HepG2 (cell line): ENCODE measurements at regions not wholly inside any gene's neighbourhood (a gene's known extent, or its start where the extent isn't known, plus 50 kb on each side); places are given as distances from the start of the nearest gene placed in this dataset.

Experiments
- ATAC-seq: fragments of 200-7000 bp; cut with Tn5 transposase; 3 replicates; pipeline ENCODE4 v1.9.1; 2020; ENCODE audit warnings: mild to moderate bottlenecking, moderate library complexity
- BruUV-seq: library from RNA; stranded (reverse); fragments of 400-500 nt; replicated peaks from 2 replicates; lab custom pipeline; 2021; lab: Mats Ljungman, UMichigan
- CTCF ChIA-PET: fragments of 300-600 bp; formaldehyde crosslinking; extraction: SDS; loops from one replicate; lab custom pipeline; 2021; ENCODE audit warnings: low total read pairs, inconsistent platforms, low intra/inter-chr PET ratio; lab: Yijun Ruan, JAX
- POLR2A ChIA-PET: fragments of 350-600 bp; sonication (Branson Sonifier 250); formaldehyde crosslinking; loops from one replicate; lab custom pipeline; 2020; ENCODE audit warnings: antibody characterized with exemption, inconsistent platforms; lab: Yijun Ruan, JAX
- DNase-seq: peaks from one replicate; pipeline ENCODE4 v3.0.0-alpha.2; 2015; ENCODE audit warnings: low spot score
- FAIRE-seq: peaks from 3 replicates; lab custom pipeline; 2011; peaks lifted over from hg19 to GRCh38; lab: Jason Lieb, UNC
- H2AFZ ChIP-seq: one replicate; pipeline ENCODE4 v1.6.1; 2011; ENCODE audit warnings: low read length, inconsistent platforms
- H3K27ac ChIP-seq: fragments of 300-600 bp; 3 replicates; pipeline ENCODE4 v1.8.0; 2011; ENCODE audit warnings: mixed run types, mild to moderate bottlenecking, mixed read lengths, low read length, inconsistent platforms; ENCODE audit not compliant: insufficient read depth; ENCODE audit errors: extremely low read length
- H3K27me3 ChIP-seq, 2 experiments: fragments of 200-600 bp in 1 of 2; 2 replicates in 1 of 2; 3 replicates in 1 of 2; pipeline versions ENCODE4 v1.6.0 to v1.8.0; 2011; ENCODE audit warnings: low read length in 2 of 2, mild to moderate bottlenecking in 2 of 2, moderate library complexity in 2 of 2, inconsistent platforms in 1 of 2; ENCODE audit not compliant: insufficient read depth in 2 of 2, control insufficient read depth in 1 of 2
- H3K36me3 ChIP-seq, 2 experiments: fragments of 200-600 bp in 1 of 2; replicated peaks in 1 of 2; 2 replicates in 1 of 2; 3 replicates in 1 of 2; pipeline versions ENCODE4 v1.5.1 to v1.8.0; 2011; ENCODE audit warnings: low read length in 2 of 2, inconsistent platforms in 1 of 2; ENCODE audit not compliant: insufficient read depth in 2 of 2, control insufficient read depth in 1 of 2
- H3K4me1 ChIP-seq: 2 replicates; pipeline ENCODE4 v1.5.1; 2012; ENCODE audit warnings: low read length, inconsistent platforms; ENCODE audit not compliant: insufficient read depth
- H3K4me2 ChIP-seq: 2 replicates; pipeline ENCODE4 v1.6.0; 2011; ENCODE audit warnings: low read depth, low read length, inconsistent platforms
- H3K4me3 ChIP-seq, 3 experiments: fragments of 200-600 bp in 1 of 3; sonication (generic), shearing (Covaris generic) in 1 of 3; replicated peaks in 1 of 3; 2 replicates each; pipeline ENCODE4 v1.5.1; 2011 to 2016; ENCODE audit warnings: low read length in 3 of 3, inconsistent platforms in 2 of 3, low read depth in 2 of 3, mild to moderate bottlenecking in 2 of 3, control low read depth in 1 of 3, mixed read lengths in 1 of 3; ENCODE audit not compliant: insufficient read depth in 1 of 3
- H3K79me2 ChIP-seq: one replicate; pipeline ENCODE4 v1.6.1; 2011; ENCODE audit warnings: low read length, inconsistent platforms; ENCODE audit not compliant: insufficient read depth
- H3K9ac ChIP-seq: 2 replicates; pipeline ENCODE4 v1.6.0; 2011; ENCODE audit warnings: mild to moderate bottlenecking, low read depth, low read length, inconsistent platforms; ENCODE audit not compliant: insufficient read depth
- H3K9me3 ChIP-seq: 2 replicates; pipeline ENCODE4 v1.5.1; 2012; ENCODE audit warnings: mild to moderate bottlenecking, low read length
- H4K20me1 ChIP-seq: 2 replicates; pipeline ENCODE4 v1.6.0; 2011; ENCODE audit warnings: inconsistent platforms, mild to moderate bottlenecking, low read length, moderate library complexity; ENCODE audit not compliant: insufficient read depth
- FOXA3 ChIP-seq: IDR thresholded peaks from 2 replicates; pipeline ENCODE4 v1.6.1; 2016; ENCODE audit warnings: missing genetic modification reagents, missing compliant biosample characterization
- KLF15 ChIP-seq: sonication (generic); formaldehyde crosslinking; IDR thresholded peaks from 2 replicates; pipeline ENCODE4 v1.8.1; 2023; ENCODE audit warnings: borderline replicate concordance, mild to moderate bottlenecking, inconsistent platforms, missing genetic modification reagents, mixed read lengths
- NR2C2 ChIP-seq: sonication (generic); formaldehyde crosslinking; IDR thresholded peaks from 2 replicates; pipeline ENCODE4 v1.4.0; 2020; ENCODE audit warnings: missing genetic modification reagents, mild to moderate bottlenecking, moderate library complexity, borderline replicate concordance
- RCOR2 ChIP-seq: IDR thresholded peaks from 2 replicates; pipeline ENCODE4 v1.6.1; 2016; ENCODE audit warnings: missing biosample characterization, missing genetic modification reagents
- ZNF678 ChIP-seq: sonication (generic); formaldehyde crosslinking; IDR thresholded peaks from 2 replicates; pipeline ENCODE4 v1.4.0; 2020; ENCODE audit warnings: mild to moderate bottlenecking, missing genetic modification reagents
- WGBS: methylation state at CpG from one replicate; pipeline ENCODE4 v1.1.6; 2017; ENCODE audit warnings: low lambda C conversion rate; 5-methylcytosine and 5-hydroxymethylcytosine counted together
- in situ Hi-C: cut with HindIII; loops from 2 replicates; pipeline ENCODE4 v1.10.0; 2017; ENCODE audit warnings: low pct_unique_long_range_greater_than_20kb; ENCODE audit not compliant: extremely low pct_ligation_motif_present
- intact Hi-C: fragments of 100-400 bp; cut with micrococcal nuclease; formaldehyde crosslinking; loops from one replicate; pipeline ENCODE4 v1.10.0; 2022; ENCODE audit not compliant: unreplicated experiment
- TF ChIP-seq, protein P1 (sequence below): sonication (generic); formaldehyde crosslinking; IDR thresholded peaks from 2 replicates; pipeline ENCODE4 v1.9.0; 2022; ENCODE audit warnings: missing genetic modification reagents, mild to moderate bottlenecking, borderline replicate concordance
- TF ChIP-seq, protein P2 (sequence below): sonication (generic); formaldehyde crosslinking; IDR thresholded peaks from 2 replicates; pipeline ENCODE4 v1.4.0; 2020; ENCODE audit warnings: missing genetic modification reagents, mild to moderate bottlenecking, borderline replicate concordance
- TF ChIP-seq, protein P3 (sequence below): sonication (generic); formaldehyde crosslinking; IDR thresholded peaks from 2 replicates; pipeline ENCODE4 v1.4.0; 2020; ENCODE audit warnings: missing genetic modification reagents

DNA sequence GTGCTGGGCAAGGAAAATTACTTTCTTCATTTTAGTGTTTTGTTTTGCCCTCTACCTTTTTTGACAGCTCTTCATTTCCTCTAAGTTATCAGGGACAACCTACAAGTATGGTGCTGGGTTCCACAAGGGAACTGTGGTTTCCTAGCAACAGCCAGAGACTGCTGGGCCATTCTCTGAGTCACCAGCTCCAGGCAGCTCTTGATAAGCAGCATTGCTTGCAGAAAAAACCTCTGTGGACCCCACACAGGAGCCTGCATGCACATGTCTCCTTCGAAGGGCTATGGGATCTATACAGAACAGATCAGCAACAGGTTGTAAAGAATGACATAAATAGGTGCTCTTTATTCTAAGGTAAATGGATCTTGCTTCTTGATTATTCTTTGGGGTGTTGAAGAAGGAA lies 81.0 kb upstream of the CCDC196 start:
- H2AFZ ChIP-seq = no peak overlapping the region
- H3K27ac ChIP-seq = no peak overlapping the region
- H3K9ac ChIP-seq = no peak overlapping the region
- intact Hi-C loops = no loop called here
- no peaks in the 10 kb centered on the region for H3K9me3 ChIP-seq
- CTCF ChIA-PET = no interaction called here
- no peaks in the 10 kb centered on the region; a peak in 1 of 5 replicates for H3K27me3 ChIP-seq
- no peaks in the 10 kb centered on the region for H3K36me3 ChIP-seq
- no peak overlapping the region for H3K4me3 ChIP-seq
- no peak for FAIRE-seq
- in situ Hi-C loops = no loop called here
- H3K4me1 ChIP-seq = peaks cover 5% of the 10 kb centered on the region; the same call in 1 of the 2 replicates
- no peak for TF ChIP-seq FOXA3
- TF ChIP-seq ZNF678 (CRISPR knock-in tag) = no peak
- TF ChIP-seq KLF15 (CRISPR knock-in tag) = no peak
- TF ChIP-seq, protein P1, sequence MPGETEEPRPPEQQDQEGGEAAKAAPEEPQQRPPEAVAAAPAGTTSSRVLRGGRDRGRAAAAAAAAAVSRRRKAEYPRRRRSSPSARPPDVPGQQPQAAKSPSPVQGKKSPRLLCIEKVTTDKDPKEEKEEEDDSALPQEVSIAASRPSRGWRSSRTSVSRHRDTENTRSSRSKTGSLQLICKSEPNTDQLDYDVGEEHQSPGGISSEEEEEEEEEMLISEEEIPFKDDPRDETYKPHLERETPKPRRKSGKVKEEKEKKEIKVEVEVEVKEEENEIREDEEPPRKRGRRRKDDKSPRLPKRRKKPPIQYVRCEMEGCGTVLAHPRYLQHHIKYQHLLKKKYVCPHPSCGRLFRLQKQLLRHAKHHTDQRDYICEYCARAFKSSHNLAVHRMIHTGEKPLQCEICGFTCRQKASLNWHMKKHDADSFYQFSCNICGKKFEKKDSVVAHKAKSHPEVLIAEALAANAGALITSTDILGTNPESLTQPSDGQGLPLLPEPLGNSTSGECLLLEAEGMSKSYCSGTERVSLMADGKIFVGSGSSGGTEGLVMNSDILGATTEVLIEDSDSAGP = no peak
- TF ChIP-seq RCOR2 (CRISPR knock-in tag) = no peak
- TF ChIP-seq NR2C2 = no peak
- TF ChIP-seq, protein P2, sequence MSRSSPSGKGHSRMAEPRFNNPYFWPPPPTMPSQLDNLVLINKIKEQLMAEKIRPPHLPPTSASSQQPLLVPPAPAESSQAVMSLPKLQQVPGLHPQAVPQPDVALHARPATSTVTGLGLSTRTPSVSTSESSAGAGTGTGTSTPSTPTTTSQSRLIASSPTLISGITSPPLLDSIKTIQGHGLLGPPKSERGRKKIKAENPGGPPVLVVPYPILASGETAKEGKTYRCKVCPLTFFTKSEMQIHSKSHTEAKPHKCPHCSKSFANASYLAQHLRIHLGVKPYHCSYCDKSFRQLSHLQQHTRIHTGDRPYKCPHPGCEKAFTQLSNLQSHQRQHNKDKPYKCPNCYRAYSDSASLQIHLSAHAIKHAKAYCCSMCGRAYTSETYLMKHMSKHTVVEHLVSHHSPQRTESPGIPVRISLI (CRISPR knock-in tag) = no peak
- TF ChIP-seq, protein P3, sequence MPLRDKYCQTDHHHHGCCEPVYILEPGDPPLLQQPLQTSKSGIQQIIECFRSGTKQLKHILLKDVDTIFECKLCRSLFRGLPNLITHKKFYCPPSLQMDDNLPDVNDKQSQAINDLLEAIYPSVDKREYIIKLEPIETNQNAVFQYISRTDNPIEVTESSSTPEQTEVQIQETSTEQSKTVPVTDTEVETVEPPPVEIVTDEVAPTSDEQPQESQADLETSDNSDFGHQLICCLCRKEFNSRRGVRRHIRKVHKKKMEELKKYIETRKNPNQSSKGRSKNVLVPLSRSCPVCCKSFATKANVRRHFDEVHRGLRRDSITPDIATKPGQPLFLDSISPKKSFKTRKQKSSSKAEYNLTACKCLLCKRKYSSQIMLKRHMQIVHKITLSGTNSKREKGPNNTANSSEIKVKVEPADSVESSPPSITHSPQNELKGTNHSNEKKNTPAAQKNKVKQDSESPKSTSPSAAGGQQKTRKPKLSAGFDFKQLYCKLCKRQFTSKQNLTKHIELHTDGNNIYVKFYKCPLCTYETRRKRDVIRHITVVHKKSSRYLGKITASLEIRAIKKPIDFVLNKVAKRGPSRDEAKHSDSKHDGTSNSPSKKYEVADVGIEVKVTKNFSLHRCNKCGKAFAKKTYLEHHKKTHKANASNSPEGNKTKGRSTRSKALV (CRISPR knock-in tag) = no peak
- POLR2A ChIA-PET = no interaction called here
- DNase-seq = no peak
- WGBS = 10% methylated on average over 1 of the region's 1 CpG
- ATAC-seq = no peak
- no peak overlapping the region for H3K4me2 ChIP-seq
- no peaks in the 10 kb centered on the region for H4K20me1 ChIP-seq
- H3K79me2 ChIP-seq = no peaks in the 10 kb centered on the region
- BruUV-seq = no TSS peak
